NCI-H69 (cell line): ENCODE measurements at regions not wholly inside any gene's neighbourhood (a gene's known extent, or its start where the extent isn't known, plus 50 kb on each side); places are given as distances from the start of the nearest gene placed in this dataset.
A peak's percentile ranks its signal among the peaks of the same experiment; 100 is the strongest.

ENCODE experiments used
- DNase-seq: peaks from one replicate; lab custom pipeline; 2025; lab: John Stamatoyannopoulos, UW

GRCh38 chr13:26932465-26932864 lies 171.9 kb upstream of the GPR12 start:
- no peak for DNase-seq

GRCh38 chr13:26929971-26930730 lies 169.6 kb upstream of the GPR12 start:
- peak; percentile 55 for DNase-seq

- no peak for DNase-seq
These were observed 166.9 kb upstream of the GPR12 start for GRCh38 chr13:26927511-26927910.

GRCh38 chr13:26926371-26926770 lies 165.8 kb upstream of the GPR12 start:
- DNase-seq: no peak

GRCh38 chr13:26923824-26924605 lies 163.4 kb upstream of the GPR12 start:
- DNase-seq: no peak

GRCh38 chr13:26921918-26922317 lies 161.3 kb upstream of the GPR12 start:
- DNase-seq: no peak

GRCh38 chr13:26920614-26921355 lies 160.2 kb upstream of the GPR12 start:
- DNase-seq: no peak

GRCh38 chr13:26919732-26920131 lies 159.1 kb upstream of the GPR12 start:
- no peak for DNase-seq

GRCh38 chr13:26919311-26919710 lies 158.7 kb upstream of the GPR12 start:
- no peak for DNase-seq

- peak; percentile 26 for DNase-seq
These were observed 154.0 kb upstream of the GPR12 start for GRCh38 chr13:26914624-26915023.

GRCh38 chr13:26914148-26914547 lies 153.6 kb upstream of the GPR12 start:
- no peak for DNase-seq

GRCh38 chr13:26910754-26911465 lies 150.3 kb upstream of the GPR12 start:
- no peak for DNase-seq

GRCh38 chr13:26909477-26909876 lies 148.9 kb upstream of the GPR12 start:
- DNase-seq: no peak

GRCh38 chr13:26908126-26908525 lies 147.5 kb upstream of the GPR12 start:
- DNase-seq: no peak

- no peak for DNase-seq
These were observed 138.6 kb upstream of the GPR12 start for GRCh38 chr13:26899202-26899601.

- DNase-seq: no peak
These were observed 137.3 kb upstream of the GPR12 start for GRCh38 chr13:26897706-26898550.

- DNase-seq: no peak
These were observed 136.5 kb upstream of the GPR12 start for GRCh38 chr13:26896986-26897668.

- no peak for DNase-seq
These were observed 135.4 kb upstream of the GPR12 start for GRCh38 chr13:26895808-26896466.

GRCh38 chr13:26895081-26895807 lies 134.7 kb upstream of the GPR12 start:
- DNase-seq: no peak
